KMS-11 (cell line): ENCODE measurements at regions not wholly inside any gene's neighbourhood (a gene's known extent, or its start where the extent isn't known, plus 50 kb on each side); places are given as distances from the start of the nearest gene placed in this dataset.
A peak's percentile ranks its signal among the peaks of the same experiment; 100 is the strongest.

Experiments used
- H2AFZ ChIP-seq: fragments of 200-600 bp; sonication (generic); 2 replicates; pipeline ENCODE4 v1.6.1; 2016; ENCODE audit warnings: antibody characterized with exemption, mixed run types, low read depth
- H3K27ac ChIP-seq: fragments of 200-600 bp; sonication (generic); 2 replicates; pipeline ENCODE4 v1.6.1; 2016; ENCODE audit warnings: mild to moderate bottlenecking, mixed run types
- H3K27me3 ChIP-seq: fragments of 200-600 bp; sonication (generic); 2 replicates; pipeline ENCODE4 v1.6.1; 2017; ENCODE audit warnings: mild to moderate bottlenecking, low read depth, mixed run types, moderate library complexity; ENCODE audit not compliant: insufficient read depth
- H3K36me3 ChIP-seq: fragments of 200-600 bp; sonication (generic); 2 replicates; pipeline ENCODE4 v1.6.1; 2017; ENCODE audit warnings: mild to moderate bottlenecking, mixed run types; ENCODE audit not compliant: insufficient read depth
- H3K4me1 ChIP-seq: fragments of 200-600 bp; sonication (generic); 2 replicates; pipeline ENCODE4 v1.6.1; 2016; ENCODE audit warnings: mild to moderate bottlenecking, low read depth, mixed run types; ENCODE audit not compliant: poor library complexity, severe bottlenecking
- H3K4me2 ChIP-seq: fragments of 200-600 bp; sonication (generic); 2 replicates; pipeline ENCODE4 v1.7.0; 2016; ENCODE audit warnings: mild to moderate bottlenecking, mixed run types
- H3K4me3 ChIP-seq: fragments of 200-600 bp; sonication (generic); IDR thresholded peaks from 2 replicates; pipeline ENCODE4 v1.6.1; 2017; ENCODE audit warnings: low read depth, low read length, mixed read lengths; ENCODE audit not compliant: insufficient read depth
- H3K79me2 ChIP-seq: fragments of 200-600 bp; sonication (generic); 2 replicates; pipeline ENCODE4 v1.6.1; 2016; ENCODE audit warnings: low read depth, mixed run types; ENCODE audit not compliant: insufficient read depth
- H3K9ac ChIP-seq: fragments of 200-600 bp; sonication (generic); 2 replicates; pipeline ENCODE4 v1.6.1; 2016; ENCODE audit warnings: mild to moderate bottlenecking, mixed run types
- H4K20me1 ChIP-seq: fragments of 200-600 bp; sonication (generic); 2 replicates; pipeline ENCODE4 v1.6.1; 2016; ENCODE audit warnings: mild to moderate bottlenecking, mixed run types; ENCODE audit not compliant: insufficient read depth
- CTCF ChIP-seq: fragments of 200-600 bp; sonication (generic); conservative IDR thresholded peaks from 2 replicates; pipeline ENCODE4 v1.6.1; 2017; ENCODE audit warnings: low read depth, mild to moderate bottlenecking, antibody characterized with exemption, low read length, moderate library complexity, mixed read lengths

GRCh38 chr20:60652615-60653014, 599.4 kb upstream of the CDH4 start:
- Histone ChIP-seq H2AFZ (no peak overlapping the region), H3K27me3 (no peaks in the 10 kb centered on the region), H3K27ac (no peak overlapping the region), H3K36me3 (no peaks in the 10 kb centered on the region), H4K20me1 (no peaks in the 10 kb centered on the region), H3K4me2 (peak overlapping the region; percentile 5; the same call in 1 of the 2 replicates), H3K79me2 (no peaks in the 10 kb centered on the region), H3K4me1 (peaks cover 17% of the 10 kb centered on the region), H3K4me3 (no peak overlapping the region), H3K9ac (no peak overlapping the region)
- no peak for TF ChIP-seq CTCF

GRCh38 chr20:60653111-60653845, 598.8 kb upstream of the CDH4 start:
- TF ChIP-seq CTCF, result no peak
- Histone ChIP-seq H4K20me1 (no peaks in the 10 kb centered on the region), H3K27me3 (no peaks in the 10 kb centered on the region), H3K4me1 (peaks cover 17% of the 10 kb centered on the region), H3K4me2 (peak overlapping the region; percentile 5; the same call in 1 of the 2 replicates), H3K9ac (no peak overlapping the region), H3K79me2 (no peaks in the 10 kb centered on the region), H3K27ac (no peak overlapping the region), H3K4me3 (no peak overlapping the region), H2AFZ (no peak overlapping the region), H3K36me3 (no peaks in the 10 kb centered on the region)

GRCh38 chr20:60658681-60659080, 593.4 kb upstream of the CDH4 start:
- H3K36me3 ChIP-seq, result no peaks in the 10 kb centered on the region
- no peak overlapping the region for H3K27ac ChIP-seq

GRCh38 chr20:60659240-60659639, 592.8 kb upstream of the CDH4 start:
- Histone ChIP-seq H3K4me3 (no peak overlapping the region), H2AFZ (no peak overlapping the region), H3K9ac (no peak overlapping the region), H3K4me1 (no peaks in the 10 kb centered on the region), H3K79me2 (no peaks in the 10 kb centered on the region), H3K4me2 (no peak overlapping the region), H3K36me3 (no peaks in the 10 kb centered on the region), H4K20me1 (no peaks in the 10 kb centered on the region), H3K27me3 (no peaks in the 10 kb centered on the region), H3K27ac (no peak overlapping the region)
- TF ChIP-seq CTCF, result no peak

More at GRCh38 chr20:60658681-60659080, 593.4 kb upstream of the CDH4 start:
- no peaks in the 10 kb centered on the region for H3K27me3 ChIP-seq
- H3K9ac ChIP-seq, result no peak overlapping the region
- no peak for TF ChIP-seq CTCF
- no peak overlapping the region for H2AFZ ChIP-seq
- no peak overlapping the region for H3K4me2 ChIP-seq
- H4K20me1 ChIP-seq, result no peaks in the 10 kb centered on the region
- no peaks in the 10 kb centered on the region for H3K4me1 ChIP-seq
- no peaks in the 10 kb centered on the region for H3K79me2 ChIP-seq
- H3K4me3 ChIP-seq, result no peak overlapping the region
